ENCODE measurements at regions not wholly inside any gene's neighbourhood (a gene's known extent, or its start where the extent isn't known, plus 50 kb on each side); places are given as distances from the start of the nearest gene placed in this dataset.

DNA sequence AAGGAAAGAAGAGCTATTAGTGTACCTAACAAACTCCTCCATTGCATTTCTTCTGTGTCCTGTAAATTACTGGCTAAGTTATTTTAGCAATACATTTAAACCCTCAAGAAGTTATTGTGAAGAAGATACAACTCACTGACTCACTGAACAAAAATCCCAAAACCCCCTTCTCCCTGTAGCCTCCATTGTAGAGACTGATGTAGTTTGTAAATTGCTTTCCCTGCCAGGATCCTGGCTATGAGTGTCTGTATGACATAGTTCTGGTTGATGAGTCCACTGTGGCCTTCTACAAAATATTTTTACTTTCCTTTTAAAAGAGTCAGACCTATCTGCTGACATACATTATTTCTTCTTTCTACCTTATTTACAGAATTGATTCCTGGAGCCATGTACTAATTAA is 155.6 kb downstream of the SLC6A15 start:
- Histone ChIP-seq H3K4me1 (no peaks in the 10 kb centered on the region), H3K9ac (no peak overlapping the region), H3K27ac (no peak overlapping the region), H3K79me2 (ENCODE audit: low read depth) (no peaks in the 10 kb centered on the region), H3K36me3 (no peaks in the 10 kb centered on the region), H3K4me3 (no peak overlapping the region), H3F3A (ENCODE audit: low read depth) (no peaks in the 10 kb centered on the region), H3K27me3 (no peaks in the 10 kb centered on the region), H2AFZ (replicated peaks) (no peak overlapping the region), H3K4me2 (no peak overlapping the region), H3K9me3 (ENCODE audit: low read depth) (no peaks in the 10 kb centered on the region), H4K20me1 (ENCODE audit: low read depth) (no peaks in the 10 kb centered on the region)
- TF ChIP-seq, protein P1, sequence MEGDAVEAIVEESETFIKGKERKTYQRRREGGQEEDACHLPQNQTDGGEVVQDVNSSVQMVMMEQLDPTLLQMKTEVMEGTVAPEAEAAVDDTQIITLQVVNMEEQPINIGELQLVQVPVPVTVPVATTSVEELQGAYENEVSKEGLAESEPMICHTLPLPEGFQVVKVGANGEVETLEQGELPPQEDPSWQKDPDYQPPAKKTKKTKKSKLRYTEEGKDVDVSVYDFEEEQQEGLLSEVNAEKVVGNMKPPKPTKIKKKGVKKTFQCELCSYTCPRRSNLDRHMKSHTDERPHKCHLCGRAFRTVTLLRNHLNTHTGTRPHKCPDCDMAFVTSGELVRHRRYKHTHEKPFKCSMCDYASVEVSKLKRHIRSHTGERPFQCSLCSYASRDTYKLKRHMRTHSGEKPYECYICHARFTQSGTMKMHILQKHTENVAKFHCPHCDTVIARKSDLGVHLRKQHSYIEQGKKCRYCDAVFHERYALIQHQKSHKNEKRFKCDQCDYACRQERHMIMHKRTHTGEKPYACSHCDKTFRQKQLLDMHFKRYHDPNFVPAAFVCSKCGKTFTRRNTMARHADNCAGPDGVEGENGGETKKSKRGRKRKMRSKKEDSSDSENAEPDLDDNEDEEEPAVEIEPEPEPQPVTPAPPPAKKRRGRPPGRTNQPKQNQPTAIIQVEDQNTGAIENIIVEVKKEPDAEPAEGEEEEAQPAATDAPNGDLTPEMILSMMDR (IDR thresholded peaks at IDR 0.05) = no peak
- TF ChIP-seq EZH2 (IDR thresholded peaks at IDR 0.05) (no peak), EZH2phosphoT487 (IDR thresholded peaks at IDR 0.05) (no peak)
- Mint-ChIP-seq H3K27me3 (ENCODE audit: insufficient read depth, low read depth) (no peaks in the 10 kb centered on the region), H3K27ac (no peak overlapping the region), H3K9me3 (no peaks in the 10 kb centered on the region), H3K36me3 (no peaks in the 10 kb centered on the region), H3K4me1 (no peaks in the 10 kb centered on the region), H3K4me3 (no peak overlapping the region)
- DNase-seq (ENCODE audit: low spot score) = no peak

DNA sequence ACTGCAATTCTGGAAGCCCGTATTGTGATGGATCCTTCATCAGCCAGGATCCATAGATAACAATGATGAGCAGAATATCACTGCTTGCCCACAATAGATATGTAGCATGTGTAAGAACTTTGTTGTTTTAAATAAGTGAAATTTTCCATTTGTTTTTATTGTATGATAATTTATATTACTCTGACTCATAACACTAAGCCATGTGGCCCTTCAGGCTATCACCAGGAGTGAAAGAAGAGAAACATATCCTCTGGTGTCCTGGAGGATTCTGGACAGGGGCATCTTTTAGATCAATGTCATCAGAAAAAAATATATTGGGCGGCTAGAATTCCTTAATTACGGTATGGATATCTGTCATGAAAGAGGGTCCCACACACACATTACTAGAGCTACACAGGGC is 167.5 kb downstream of the SLC6A15 start:
- DNase-seq (ENCODE audit: low spot score) = no peak
- Mint-ChIP-seq H3K4me3 (no peak overlapping the region), H3K4me1 (no peaks in the 10 kb centered on the region), H3K27me3 (ENCODE audit: insufficient read depth, low read depth) (no peaks in the 10 kb centered on the region), H3K9me3 (no peaks in the 10 kb centered on the region), H3K36me3 (no peaks in the 10 kb centered on the region), H3K27ac (no peak overlapping the region)
- Histone ChIP-seq H3K9me3 (ENCODE audit: low read depth) (no peaks in the 10 kb centered on the region), H3K36me3 (no peaks in the 10 kb centered on the region), H3K79me2 (ENCODE audit: low read depth) (no peaks in the 10 kb centered on the region), H3K4me3 (no peak overlapping the region), H2AFZ (replicated peaks) (no peak overlapping the region), H3K9ac (no peak overlapping the region), H3K27ac (no peak overlapping the region), H3F3A (ENCODE audit: low read depth) (no peaks in the 10 kb centered on the region), H3K4me2 (no peak overlapping the region), H3K4me1 (no peaks in the 10 kb centered on the region), H3K27me3 (no peaks in the 10 kb centered on the region), H4K20me1 (ENCODE audit: low read depth) (no peaks in the 10 kb centered on the region)
- TF ChIP-seq, protein P1 (IDR thresholded peaks at IDR 0.05) = no peak
- TF ChIP-seq EZH2phosphoT487 (IDR thresholded peaks at IDR 0.05) (no peak), EZH2 (IDR thresholded peaks at IDR 0.05) (no peak)

DNA sequence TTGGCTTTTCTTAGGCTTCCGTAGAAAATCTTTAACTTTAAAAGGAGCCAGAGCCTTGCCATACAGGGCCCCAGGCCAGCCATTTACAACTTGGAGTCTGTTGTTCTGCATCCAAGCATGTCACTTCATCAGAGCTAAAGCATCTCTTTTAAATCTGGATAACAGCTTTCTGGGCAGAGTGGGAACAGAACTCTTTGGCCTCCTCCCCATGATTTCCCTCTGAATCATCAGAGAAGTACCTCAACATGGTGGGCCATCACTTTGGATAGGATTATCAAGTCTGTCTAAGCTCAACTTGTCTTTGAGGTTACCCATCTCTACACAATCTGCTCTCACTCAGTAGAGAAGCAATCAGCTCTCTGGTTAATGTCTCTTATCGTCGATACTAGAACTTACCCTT is 170.9 kb downstream of the SLC6A15 start:
- TF ChIP-seq, protein P1 (IDR thresholded peaks at IDR 0.05) = no peak
- TF ChIP-seq EZH2 (IDR thresholded peaks at IDR 0.05) (no peak), EZH2phosphoT487 (IDR thresholded peaks at IDR 0.05) (no peak)
- Histone ChIP-seq H3K4me2 (no peak overlapping the region), H3K4me3 (no peak overlapping the region), H3F3A (ENCODE audit: low read depth) (no peaks in the 10 kb centered on the region), H2AFZ (replicated peaks) (no peak overlapping the region), H3K27ac (no peak overlapping the region), H3K4me1 (no peaks in the 10 kb centered on the region), H3K9me3 (ENCODE audit: low read depth) (no peaks in the 10 kb centered on the region), H3K27me3 (no peaks in the 10 kb centered on the region), H4K20me1 (ENCODE audit: low read depth) (no peaks in the 10 kb centered on the region), H3K36me3 (no peaks in the 10 kb centered on the region), H3K79me2 (ENCODE audit: low read depth) (no peaks in the 10 kb centered on the region), H3K9ac (no peak overlapping the region)
- Mint-ChIP-seq H3K4me1 (no peaks in the 10 kb centered on the region), H3K4me3 (no peak overlapping the region), H3K27ac (no peak overlapping the region), H3K36me3 (no peaks in the 10 kb centered on the region), H3K9me3 (no peaks in the 10 kb centered on the region), H3K27me3 (ENCODE audit: insufficient read depth, low read depth) (no peaks in the 10 kb centered on the region)
- no peak for DNase-seq (ENCODE audit: low spot score)

DNA sequence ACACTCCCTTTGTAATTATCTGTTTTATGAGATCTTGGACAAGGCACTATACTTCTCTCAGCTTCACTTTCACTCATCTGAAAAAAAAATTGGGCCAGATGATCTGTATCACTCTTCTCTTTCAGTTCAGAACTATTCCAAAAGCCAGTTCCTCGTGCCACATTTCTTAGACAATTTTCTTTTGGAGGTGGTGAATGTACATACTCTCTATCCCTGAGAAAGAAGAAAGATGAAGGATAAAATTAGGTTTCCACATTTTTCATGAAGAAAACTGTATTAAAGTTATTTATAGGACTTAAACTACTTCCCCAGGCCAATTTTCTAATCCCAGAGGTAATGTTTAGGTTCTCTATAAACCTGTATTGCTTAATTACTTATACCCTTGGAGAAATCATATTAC is 171.6 kb downstream of the SLC6A15 start:
- DNase-seq (ENCODE audit: low spot score) = no peak
- no peaks in the 10 kb centered on the region for H4K20me1 ChIP-seq (ENCODE audit: low read depth)
- H3K4me1 Mint-ChIP-seq = no peaks in the 10 kb centered on the region
- no peak overlapping the region for H3K4me3 Mint-ChIP-seq
- H3K9ac ChIP-seq = no peak overlapping the region
- H3K27ac ChIP-seq = no peak overlapping the region
- no peak overlapping the region for H3K4me2 ChIP-seq
- H3K36me3 ChIP-seq = no peaks in the 10 kb centered on the region
- no peaks in the 10 kb centered on the region for H3K9me3 Mint-ChIP-seq
- no peaks in the 10 kb centered on the region for H3K4me1 ChIP-seq
- no peaks in the 10 kb centered on the region for H3K79me2 ChIP-seq (ENCODE audit: low read depth)
- H3K27me3 Mint-ChIP-seq (ENCODE audit: insufficient read depth, low read depth) = no peaks in the 10 kb centered on the region
- H3K9me3 ChIP-seq (ENCODE audit: low read depth) = no peaks in the 10 kb centered on the region
- H3K4me3 ChIP-seq = no peak overlapping the region
- no peak overlapping the region for H3K27ac Mint-ChIP-seq
- H3K27me3 ChIP-seq = no peaks in the 10 kb centered on the region
- no peak for TF ChIP-seq EZH2 (IDR thresholded peaks at IDR 0.05)
- TF ChIP-seq, protein P1 (IDR thresholded peaks at IDR 0.05) = no peak
- TF ChIP-seq EZH2phosphoT487 (IDR thresholded peaks at IDR 0.05) = no peak
- H2AFZ ChIP-seq (replicated peaks) = no peak overlapping the region
- no peaks in the 10 kb centered on the region for H3K36me3 Mint-ChIP-seq
- H3F3A ChIP-seq (ENCODE audit: low read depth) = no peaks in the 10 kb centered on the region

Measured in neural progenitor cell (in vitro differentiated cells).